ENCODE measurements at regions not wholly inside any gene's neighbourhood (a gene's known extent, or its start where the extent isn't known, plus 50 kb on each side); places are given as distances from the start of the nearest gene placed in this dataset.

- DNase-seq = no peak
Observed at GRCh38 chr14:73800970-73801515, 50.6 kb upstream of the PTGR2 start.

- DNase-seq = no peak
Observed at GRCh38 chr14:73797543-73798265, 53.9 kb upstream of the PTGR2 start.

- no peak for DNase-seq
Observed at GRCh38 chr14:73796893-73797542, 54.6 kb upstream of the PTGR2 start.

GRCh38 chr14:73796415-73796814 is 55.2 kb upstream of the PTGR2 start:
- DNase-seq = no peak

- no peak for DNase-seq
Observed at GRCh38 chr14:73795974-73796373, 55.7 kb upstream of the PTGR2 start.

GRCh38 chr14:73795466-73795865 is 56.2 kb upstream of the PTGR2 start:
- no peak for DNase-seq

GRCh38 chr14:73794146-73794545 is 57.5 kb upstream of the PTGR2 start:
- no peak for DNase-seq

- no peak for DNase-seq
Observed at GRCh38 chr14:73792481-73792880, 59.1 kb upstream of the PTGR2 start.

GRCh38 chr14:73789989-73790581 is 61.5 kb upstream of the PTGR2 start:
- no peak for DNase-seq

- no peak for DNase-seq
Observed at GRCh38 chr14:73788701-73789551, 62.7 kb upstream of the PTGR2 start.

- no peak for DNase-seq
Observed at GRCh38 chr14:73788317-73788598, 63.4 kb upstream of the PTGR2 start.

GRCh38 chr14:73787486-73788316 is 63.9 kb upstream of the PTGR2 start:
- peak; percentile 80 for DNase-seq

- DNase-seq = no peak
Observed at GRCh38 chr14:73786636-73787485, 64.8 kb upstream of the PTGR2 start.

GRCh38 chr14:73785834-73786635 is 65.6 kb upstream of the PTGR2 start:
- peak; percentile 83 for DNase-seq

- DNase-seq = peak; percentile 72
Observed at GRCh38 chr14:73785336-73785833, 66.2 kb upstream of the PTGR2 start.

GRCh38 chr14:73784988-73785313 is 66.7 kb upstream of the PTGR2 start:
- no peak for DNase-seq

- no peak for DNase-seq
Observed at GRCh38 chr14:73784181-73784987, 67.2 kb upstream of the PTGR2 start.

GRCh38 chr14:73783107-73783727 is 68.4 kb upstream of the PTGR2 start:
- DNase-seq = no peak

- no peak for DNase-seq
Observed at GRCh38 chr14:73782623-73783022, 68.4 kb upstream of the PNMA1 start.

Data from right kidney (tissue), 1 donor.